22Rv1 (cell line): ENCODE measurements at regions not wholly inside any gene's neighbourhood (a gene's known extent, or its start where the extent isn't known, plus 50 kb on each side); places are given as distances from the start of the nearest gene placed in this dataset.

ENCODE experiments used
- ZFX ChIP-seq: fragments of 450-650 bp; IDR thresholded peaks from 2 replicates; pipeline ENCODE4 v1.6.1; 2017; ENCODE audit warnings: antibody characterized with exemption, borderline replicate concordance
- TF ChIP-seq, protein P1 (sequence below): fragments of 450-650 bp; IDR thresholded peaks from 2 replicates; pipeline ENCODE4 v1.5.1; 2017; ENCODE audit warnings: mild to moderate bottlenecking

DNA sequence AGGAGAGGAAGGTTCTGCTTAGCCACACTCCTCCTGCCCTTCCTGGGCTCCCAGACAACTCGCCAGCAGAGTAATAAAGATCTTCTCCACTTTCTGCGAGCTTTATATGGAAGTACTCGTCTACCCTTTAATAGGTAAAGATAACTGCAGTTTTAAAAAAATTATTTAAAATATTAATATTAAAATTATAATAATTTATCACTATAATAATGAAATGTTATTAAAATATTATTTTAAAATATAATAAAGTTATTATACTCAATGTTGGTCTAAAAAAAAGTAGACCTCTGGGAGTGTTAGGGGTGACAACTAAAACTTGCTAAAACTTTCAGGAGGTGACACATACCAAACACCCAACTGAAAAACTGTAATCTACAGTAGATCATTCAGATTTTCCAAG lies 81.5 kb downstream of the RBM43 start:
- TF ChIP-seq, protein P1, sequence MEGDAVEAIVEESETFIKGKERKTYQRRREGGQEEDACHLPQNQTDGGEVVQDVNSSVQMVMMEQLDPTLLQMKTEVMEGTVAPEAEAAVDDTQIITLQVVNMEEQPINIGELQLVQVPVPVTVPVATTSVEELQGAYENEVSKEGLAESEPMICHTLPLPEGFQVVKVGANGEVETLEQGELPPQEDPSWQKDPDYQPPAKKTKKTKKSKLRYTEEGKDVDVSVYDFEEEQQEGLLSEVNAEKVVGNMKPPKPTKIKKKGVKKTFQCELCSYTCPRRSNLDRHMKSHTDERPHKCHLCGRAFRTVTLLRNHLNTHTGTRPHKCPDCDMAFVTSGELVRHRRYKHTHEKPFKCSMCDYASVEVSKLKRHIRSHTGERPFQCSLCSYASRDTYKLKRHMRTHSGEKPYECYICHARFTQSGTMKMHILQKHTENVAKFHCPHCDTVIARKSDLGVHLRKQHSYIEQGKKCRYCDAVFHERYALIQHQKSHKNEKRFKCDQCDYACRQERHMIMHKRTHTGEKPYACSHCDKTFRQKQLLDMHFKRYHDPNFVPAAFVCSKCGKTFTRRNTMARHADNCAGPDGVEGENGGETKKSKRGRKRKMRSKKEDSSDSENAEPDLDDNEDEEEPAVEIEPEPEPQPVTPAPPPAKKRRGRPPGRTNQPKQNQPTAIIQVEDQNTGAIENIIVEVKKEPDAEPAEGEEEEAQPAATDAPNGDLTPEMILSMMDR, result no peak
- no peak for TF ChIP-seq ZFX
